ENCODE measurements at regions not wholly inside any gene's neighbourhood (a gene's known extent, or its start where the extent isn't known, plus 50 kb on each side); places are given as distances from the start of the nearest gene placed in this dataset.

DNA sequence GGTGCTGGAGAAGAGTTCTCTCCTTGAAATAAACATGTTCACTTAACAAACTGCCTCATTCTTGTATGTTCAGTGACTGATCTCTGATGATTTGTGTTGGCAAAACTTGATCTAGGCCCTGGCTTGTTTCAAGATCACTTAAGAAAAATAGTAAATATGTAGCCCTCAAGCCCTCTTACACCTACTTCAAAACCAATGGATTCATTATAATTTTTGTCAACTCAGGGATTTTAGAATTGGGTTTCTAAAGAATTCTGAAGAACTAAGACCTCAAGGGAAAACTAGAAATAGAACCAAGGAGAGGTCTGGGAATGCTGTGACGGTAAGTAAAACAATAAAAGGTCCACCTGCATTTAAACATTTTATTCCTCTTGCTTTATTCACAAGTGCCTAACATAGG lies 1731.6 kb upstream of the CELF4 start:
- TF ChIP-seq SUZ12 (IDR thresholded peaks at IDR 0.05; ENCODE audit: extremely low read depth, insufficient read depth, insufficient read length) (no peak), YY1 (IDR thresholded peaks at IDR 0.05; ENCODE audit: insufficient read depth, insufficient read length) (no peak)

All from NT2/D1 (cell line).